Activated B cell treated with CpG ODN at 0.5 μM for 24 hours (primary cell): ENCODE measurements at regions not wholly inside any gene's neighbourhood (a gene's known extent, or its start where the extent isn't known, plus 50 kb on each side); places are given as distances from the start of the nearest gene placed in this dataset.

Experiments used
- ATAC-seq: fragments of 200-7000 bp; cut with Tn5 transposase; one replicate; pipeline ENCODE4 v1.10.0; 2021; ENCODE audit warnings: low read depth, mild to moderate bottlenecking, moderate library complexity
- CTCF ChIA-PET: fragments of 350-600 bp; sonication (Branson Sonifier 250); formaldehyde crosslinking; loops from one replicate; lab custom pipeline; 2021; ENCODE audit warnings: antibody characterized with exemption; lab: Charles Lee
- POLR2A ChIA-PET: fragments of 350-600 bp; sonication (Branson Sonifier 250); formaldehyde crosslinking; loops from one replicate; lab custom pipeline; 2021; ENCODE audit warnings: antibody characterized with exemption; lab: Charles Lee
- DNase-seq: peaks from one replicate; pipeline ENCODE4 v3.0.0; 2022
- H3K27ac Mint-ChIP-seq: one replicate; pipeline ENCODE4 v1.8.0; 2020; ENCODE audit warnings: mixed read lengths
- H3K27me3 Mint-ChIP-seq: one replicate; pipeline ENCODE4 v1.8.0; 2021; ENCODE audit warnings: mixed read lengths
- H3K36me3 Mint-ChIP-seq: one replicate; pipeline ENCODE4 v1.8.0; 2021; ENCODE audit warnings: low read depth, mixed read lengths
- H3K4me1 Mint-ChIP-seq: one replicate; pipeline ENCODE4 v1.8.0; 2021; ENCODE audit warnings: mixed read lengths
- H3K4me3 Mint-ChIP-seq: one replicate; pipeline ENCODE4 v1.8.0; 2020; ENCODE audit warnings: mild to moderate bottlenecking, mixed read lengths
- H3K9me3 Mint-ChIP-seq: one replicate; pipeline ENCODE4 v1.8.0; 2020; ENCODE audit warnings: mixed read lengths
- CTCF ChIP-seq: fragments of 200-600 bp; IDR thresholded peaks from one replicate; pipeline ENCODE4 v1.8.0; 2022; ENCODE audit warnings: antibody characterized with exemption, mild to moderate bottlenecking
- intact Hi-C: fragments of 100-400 bp; cut with micrococcal nuclease; formaldehyde crosslinking; loops from one replicate; pipeline ENCODE4 v1.15.1; 2024

- H3K4me1 Mint-ChIP-seq: no peaks in the 10 kb centered on the region
- CTCF ChIA-PET: no interaction called here
Observed at GRCh38 chr2:167767830-167768229, 479.6 kb downstream of the STK39 start.

GRCh38 chr2:167764772-167765341 lies 482.5 kb downstream of the STK39 start:
- CTCF ChIA-PET: no interaction called here

More at GRCh38 chr2:167767830-167768229, 479.6 kb downstream of the STK39 start:
- H3K36me3 Mint-ChIP-seq: no peaks in the 10 kb centered on the region
- ATAC-seq: no peak
- no peak overlapping the region for H3K4me3 Mint-ChIP-seq
- intact Hi-C loops: no loop called here
- no peak for TF ChIP-seq CTCF
- no peak for DNase-seq
- no peak overlapping the region for H3K27ac Mint-ChIP-seq
- no peaks in the 10 kb centered on the region for H3K27me3 Mint-ChIP-seq
- H3K9me3 Mint-ChIP-seq: no peaks in the 10 kb centered on the region
- POLR2A ChIA-PET: no interaction called here

GRCh38 chr2:167761465-167762136 lies 485.8 kb downstream of the STK39 start:
- Mint-ChIP-seq H3K36me3 (no peaks in the 10 kb centered on the region), H3K9me3 (no peaks in the 10 kb centered on the region), H3K27ac (no peak overlapping the region), H3K4me1 (no peaks in the 10 kb centered on the region), H3K27me3 (peaks cover 1% of the 10 kb centered on the region), H3K4me3 (no peak overlapping the region)
- CTCF ChIA-PET: no interaction called here
- ATAC-seq (no peak), DNase-seq (no peak)
- intact Hi-C loops: no loop called here
- TF ChIP-seq CTCF: no peak
- POLR2A ChIA-PET: no interaction called here

More at GRCh38 chr2:167764772-167765341, 482.5 kb downstream of the STK39 start:
- TF ChIP-seq CTCF: no peak
- H3K36me3 Mint-ChIP-seq: no peaks in the 10 kb centered on the region
- H3K27ac Mint-ChIP-seq: no peak overlapping the region
- peaks cover 1% of the 10 kb centered on the region for H3K27me3 Mint-ChIP-seq
- H3K9me3 Mint-ChIP-seq: no peaks in the 10 kb centered on the region
- no peaks in the 10 kb centered on the region for H3K4me1 Mint-ChIP-seq
- POLR2A ChIA-PET: no interaction called here
- intact Hi-C loops: no loop called here
- ATAC-seq (no peak), DNase-seq (no peak)
- H3K4me3 Mint-ChIP-seq: no peak overlapping the region

- no peaks in the 10 kb centered on the region for H3K4me1 Mint-ChIP-seq
- no peaks in the 10 kb centered on the region for H3K36me3 Mint-ChIP-seq
- no peaks in the 10 kb centered on the region for H3K9me3 Mint-ChIP-seq
- no peak for TF ChIP-seq CTCF
- intact Hi-C loops: no loop called here
- peaks cover 1% of the 10 kb centered on the region for H3K27me3 Mint-ChIP-seq
- DNase-seq (no peak), ATAC-seq (no peak)
- no peak overlapping the region for H3K4me3 Mint-ChIP-seq
- CTCF ChIA-PET: no interaction called here
- POLR2A ChIA-PET: no interaction called here
- H3K27ac Mint-ChIP-seq: no peak overlapping the region
Observed at GRCh38 chr2:167759531-167759930, 487.9 kb downstream of the STK39 start.

- no peak for TF ChIP-seq CTCF
- intact Hi-C loops: no loop called here
- Mint-ChIP-seq H3K4me3 (no peak overlapping the region), H3K27me3 (peaks cover 3% of the 10 kb centered on the region), H3K36me3 (no peaks in the 10 kb centered on the region), H3K9me3 (no peaks in the 10 kb centered on the region), H3K27ac (no peak overlapping the region), H3K4me1 (no peaks in the 10 kb centered on the region)
- POLR2A ChIA-PET: no interaction called here
- DNase-seq (no peak), ATAC-seq (no peak)
- CTCF ChIA-PET: no interaction called here
Observed at GRCh38 chr2:167758292-167758691, 489.1 kb downstream of the STK39 start.
